HL-60/S4 treated with retinoic acid at 250 ng/mL for 4 days and 3 days (cell line): ENCODE measurements at regions not wholly inside any gene's neighbourhood (a gene's known extent, or its start where the extent isn't known, plus 50 kb on each side); places are given as distances from the start of the nearest gene placed in this dataset.
"Not testable (repeated sequence)": the region's sequence is repeated elsewhere in the genome, so short reads cannot be mapped to it uniquely, and the experiment has no call there.

Source experiments
- in situ Hi-C: fragments of 300-500 bp; cut with MboI; formaldehyde crosslinking; loops from 2 replicates; pipeline ENCODE4 v1.7.0; 2022; ENCODE audit warnings: low sequenced_read_pairs

GRCh38 chr3:34106379-34106778 is 307.9 kb downstream of the PDCD6IP start:
- in situ Hi-C loops, result no loop called here

GRCh38 chr3:34106879-34107278 is 308.4 kb downstream of the PDCD6IP start:
- in situ Hi-C loops, result no loop called here

GRCh38 chr3:34107669-34108068 is 309.2 kb downstream of the PDCD6IP start:
- in situ Hi-C loops, result no loop called here

GRCh38 chr3:34109021-34109420 is 310.6 kb downstream of the PDCD6IP start:
- in situ Hi-C loops, result no loop called here

- in situ Hi-C loops, result no loop called here
Observed at GRCh38 chr3:34109846-34110245, 311.4 kb downstream of the PDCD6IP start.

GRCh38 chr3:34111361-34111760 is 312.9 kb downstream of the PDCD6IP start:
- in situ Hi-C loops, result no loop called here

- in situ Hi-C loops, result not testable (repeated sequence)
Observed at GRCh38 chr3:34112261-34112660, 313.8 kb downstream of the PDCD6IP start.

GRCh38 chr3:34131091-34131490 is 332.7 kb downstream of the PDCD6IP start:
- in situ Hi-C loops, result no loop called here

GRCh38 chr3:34132069-34132692 is 333.8 kb downstream of the PDCD6IP start:
- in situ Hi-C loops, result no loop called here

- in situ Hi-C loops, result no loop called here
Observed at GRCh38 chr3:34139566-34139965, 341.1 kb downstream of the PDCD6IP start.

- in situ Hi-C loops, result no loop called here
Observed at GRCh38 chr3:34140616-34141015, 342.2 kb downstream of the PDCD6IP start.

- in situ Hi-C loops, result no loop called here
Observed at GRCh38 chr3:34141841-34142337, 343.5 kb downstream of the PDCD6IP start.

GRCh38 chr3:34145796-34146195 is 347.4 kb downstream of the PDCD6IP start:
- in situ Hi-C loops, result no loop called here

GRCh38 chr3:34146596-34146995 is 348.2 kb downstream of the PDCD6IP start:
- in situ Hi-C loops, result no loop called here

- in situ Hi-C loops, result no loop called here
Observed at GRCh38 chr3:34150992-34151391, 352.6 kb downstream of the PDCD6IP start.

GRCh38 chr3:34152656-34153055 is 354.2 kb downstream of the PDCD6IP start:
- in situ Hi-C loops, result no loop called here

GRCh38 chr3:34155108-34155507 is 356.7 kb downstream of the PDCD6IP start:
- in situ Hi-C loops, result no loop called here

GRCh38 chr3:34155666-34156065 is 357.2 kb downstream of the PDCD6IP start:
- in situ Hi-C loops, result no loop called here

- in situ Hi-C loops, result no loop called here
Observed at GRCh38 chr3:34157491-34157890, 359.1 kb downstream of the PDCD6IP start.

GRCh38 chr3:34159613-34160420 is 361.4 kb downstream of the PDCD6IP start:
- in situ Hi-C loops, result no loop called here

- in situ Hi-C loops, result not testable (repeated sequence)
Observed at GRCh38 chr3:34169636-34170035, 371.2 kb downstream of the PDCD6IP start.

- in situ Hi-C loops, result no loop called here
Observed at GRCh38 chr3:34174740-34175139, 376.3 kb downstream of the PDCD6IP start.
